Putamen (tissue), 1 donor: ENCODE measurements at regions not wholly inside any gene's neighbourhood (a gene's known extent, or its start where the extent isn't known, plus 50 kb on each side); places are given as distances from the start of the nearest gene placed in this dataset.
"Not testable (repeated sequence)": the region's sequence is repeated elsewhere in the genome, so short reads cannot be mapped to it uniquely, and the experiment has no call there.

Experiments used
- DNase-seq: peaks from one replicate; pipeline ENCODE4 v3.0.0-alpha.2; 2016; ENCODE audit warnings: low spot score

GRCh38 chr5:25393957-25394356 is 749.2 kb upstream of the CDH10 start:
- DNase-seq = no peak

- no peak for DNase-seq
These were observed 748.5 kb upstream of the CDH10 start for GRCh38 chr5:25393256-25393655.

GRCh38 chr5:25387953-25388352 is 743.2 kb upstream of the CDH10 start:
- no peak for DNase-seq

GRCh38 chr5:25362799-25363198 is 718.0 kb upstream of the CDH10 start:
- DNase-seq = no peak

GRCh38 chr5:25358919-25359318 is 714.1 kb upstream of the CDH10 start:
- DNase-seq = no peak

GRCh38 chr5:25357605-25358004 is 712.8 kb upstream of the CDH10 start:
- DNase-seq = no peak

GRCh38 chr5:25349746-25350145 is 705.0 kb upstream of the CDH10 start:
- no peak for DNase-seq

- DNase-seq = peak; percentile 7
These were observed 700.5 kb upstream of the CDH10 start for GRCh38 chr5:25345240-25345771.

GRCh38 chr5:25339541-25339940 is 694.8 kb upstream of the CDH10 start:
- no peak for DNase-seq

- DNase-seq = no peak
These were observed 689.6 kb upstream of the CDH10 start for GRCh38 chr5:25334350-25334749.

GRCh38 chr5:25330721-25331120 is 685.9 kb upstream of the CDH10 start:
- DNase-seq = no peak

GRCh38 chr5:25327172-25327571 is 682.4 kb upstream of the CDH10 start:
- no peak for DNase-seq

- no peak for DNase-seq
These were observed 657.1 kb upstream of the CDH10 start for GRCh38 chr5:25301836-25302235.

GRCh38 chr5:25295067-25295466 is 650.3 kb upstream of the CDH10 start:
- no peak for DNase-seq

- DNase-seq = not testable (repeated sequence)
These were observed 645.0 kb upstream of the CDH10 start for GRCh38 chr5:25289766-25290165.

- DNase-seq = no peak
These were observed 641.5 kb upstream of the CDH10 start for GRCh38 chr5:25286319-25286718.

- no peak for DNase-seq
These were observed 640.4 kb upstream of the CDH10 start for GRCh38 chr5:25285136-25285535.

- DNase-seq = not testable (repeated sequence)
These were observed 618.7 kb upstream of the CDH10 start for GRCh38 chr5:25263507-25263906.

- no peak for DNase-seq
These were observed 617.4 kb upstream of the CDH10 start for GRCh38 chr5:25262221-25262620.

GRCh38 chr5:25255128-25255527 is 610.4 kb upstream of the CDH10 start:
- no peak for DNase-seq

- no peak for DNase-seq
These were observed 597.2 kb upstream of the CDH10 start for GRCh38 chr5:25241981-25242380.

- DNase-seq = not testable (repeated sequence)
These were observed 593.9 kb upstream of the CDH10 start for GRCh38 chr5:25238720-25239119.

GRCh38 chr5:25224316-25224982 is 579.7 kb upstream of the CDH10 start:
- no peak for DNase-seq

GRCh38 chr5:25199902-25200301 is 555.1 kb upstream of the CDH10 start:
- not testable (repeated sequence) for DNase-seq
